GM19463 (cell line): ENCODE measurements at regions not wholly inside any gene's neighbourhood (a gene's known extent, or its start where the extent isn't known, plus 50 kb on each side); places are given as distances from the start of the nearest gene placed in this dataset.

Source experiments
- ATAC-seq: cut with Tn5 transposase; IDR thresholded peaks from one replicate; pipeline ENCODE4 v1.9.1; 2021; ENCODE audit warnings: mild to moderate bottlenecking, moderate library complexity; ENCODE audit not compliant: unreplicated experiment

GRCh38 chr1:229073251-229073650 is 197.7 kb upstream of the RAB4A start:
- ATAC-seq: no peak

GRCh38 chr1:229075217-229075616 is 195.7 kb upstream of the RAB4A start:
- ATAC-seq: no peak

GRCh38 chr1:229075716-229076115 is 195.2 kb upstream of the RAB4A start:
- no peak for ATAC-seq

- ATAC-seq: no peak
Observed at GRCh38 chr1:229076195-229076594, 194.7 kb upstream of the RAB4A start.

- ATAC-seq: no peak
Observed at GRCh38 chr1:229079016-229079595, 191.8 kb upstream of the RAB4A start.

- ATAC-seq: no peak
Observed at GRCh38 chr1:229080361-229080760, 190.6 kb upstream of the RAB4A start.

GRCh38 chr1:229085291-229085690 is 185.6 kb upstream of the RAB4A start:
- no peak for ATAC-seq

GRCh38 chr1:229086091-229086490 is 184.8 kb upstream of the RAB4A start:
- no peak for ATAC-seq

- ATAC-seq: no peak
Observed at GRCh38 chr1:229086686-229087085, 184.2 kb upstream of the RAB4A start.

- no peak for ATAC-seq
Observed at GRCh38 chr1:229087339-229087738, 183.6 kb upstream of the RAB4A start.

GRCh38 chr1:229087906-229088305 is 183.0 kb upstream of the RAB4A start:
- ATAC-seq: no peak

GRCh38 chr1:229088711-229089110 is 182.2 kb upstream of the RAB4A start:
- no peak for ATAC-seq

GRCh38 chr1:229089586-229090208 is 181.2 kb upstream of the RAB4A start:
- no peak for ATAC-seq

GRCh38 chr1:229091721-229092136 is 179.2 kb upstream of the RAB4A start:
- no peak for ATAC-seq

GRCh38 chr1:229092377-229093237 is 178.3 kb upstream of the RAB4A start:
- no peak for ATAC-seq

- ATAC-seq: no peak
Observed at GRCh38 chr1:229093238-229093540, 177.7 kb upstream of the RAB4A start.

- ATAC-seq: no peak
Observed at GRCh38 chr1:229093609-229094336, 177.1 kb upstream of the RAB4A start.

GRCh38 chr1:229094476-229095311 is 176.2 kb upstream of the RAB4A start:
- no peak for ATAC-seq

GRCh38 chr1:229095325-229095724 is 175.6 kb upstream of the RAB4A start:
- no peak for ATAC-seq

- no peak for ATAC-seq
Observed at GRCh38 chr1:229097356-229097755, 173.6 kb upstream of the RAB4A start.

- ATAC-seq: no peak
Observed at GRCh38 chr1:229098361-229098760, 172.6 kb upstream of the RAB4A start.
